NOMO-1 treated with dmso at 0.1 percent for 144 hours (cell line): ENCODE measurements at regions not wholly inside any gene's neighbourhood (a gene's known extent, or its start where the extent isn't known, plus 50 kb on each side); places are given as distances from the start of the nearest gene placed in this dataset.

Experiments
- DNase-seq: peaks from one replicate; lab custom pipeline; 2025; ENCODE audit not compliant: unreplicated experiment; lab: John Stamatoyannopoulos, UW

GRCh38 chr15:91517491-91518200 is 335.9 kb upstream of the SLCO3A1 start:
- no peak for DNase-seq

DNA sequence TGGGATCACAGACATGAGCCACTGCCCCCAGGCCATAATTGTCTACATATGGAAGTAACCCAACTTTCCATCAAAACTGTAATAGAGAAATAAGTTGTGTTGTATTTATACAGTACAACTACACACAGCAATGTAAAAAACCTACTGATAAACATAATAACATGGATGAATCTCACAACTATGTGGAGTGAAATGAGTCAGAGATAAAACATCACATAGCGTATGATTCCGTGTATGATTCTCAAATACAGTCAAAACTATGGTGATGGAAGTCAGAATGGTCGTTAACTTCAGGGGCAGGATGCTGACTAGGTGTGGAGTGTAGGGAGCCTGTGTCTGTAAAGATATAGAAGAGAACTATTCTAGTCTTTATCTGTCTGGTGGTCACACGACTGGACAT is 332.7 kb upstream of the SLCO3A1 start:
- DNase-seq: no peak

DNA sequence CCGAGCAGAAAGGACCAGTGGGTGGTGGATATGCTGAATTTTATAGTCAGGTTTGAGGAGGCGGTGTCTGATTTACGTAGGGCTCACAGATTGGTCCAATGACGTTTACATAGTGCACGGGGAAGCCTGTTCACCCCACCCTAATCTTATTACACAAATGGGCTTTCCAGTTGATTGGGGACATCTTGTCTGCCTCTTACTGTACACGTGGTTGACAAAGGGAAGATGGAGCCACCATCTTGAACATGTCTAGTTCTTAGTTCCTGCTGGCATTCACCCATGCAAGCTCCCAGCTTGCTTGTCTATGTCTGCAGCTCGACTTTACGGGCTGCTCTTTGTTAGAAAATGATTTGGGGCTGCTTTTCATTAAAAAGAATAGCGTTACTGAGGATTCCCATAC is 332.0 kb upstream of the SLCO3A1 start:
- DNase-seq: no peak

DNA sequence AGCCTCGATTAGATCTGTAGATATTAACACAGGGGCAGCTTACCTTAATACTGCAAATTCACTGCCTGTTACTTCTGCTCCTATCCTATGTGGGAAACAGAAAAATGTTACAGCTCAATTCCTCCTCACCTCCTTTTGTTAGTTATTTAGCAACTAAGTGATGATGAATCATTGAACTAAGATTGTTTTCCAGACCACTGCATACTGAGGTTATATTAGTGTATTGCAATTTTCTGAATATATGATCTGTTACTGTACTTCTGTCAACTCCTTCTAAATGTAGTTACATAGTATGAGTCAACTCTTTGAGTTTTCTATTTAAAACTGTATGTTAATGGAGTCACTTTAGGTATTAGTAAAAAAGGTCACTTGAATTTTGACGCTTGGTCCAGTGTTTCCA is 331.5 kb upstream of the SLCO3A1 start:
- no peak for DNase-seq

GRCh38 chr15:91522605-91523332 is 330.7 kb upstream of the SLCO3A1 start:
- no peak for DNase-seq

DNA sequence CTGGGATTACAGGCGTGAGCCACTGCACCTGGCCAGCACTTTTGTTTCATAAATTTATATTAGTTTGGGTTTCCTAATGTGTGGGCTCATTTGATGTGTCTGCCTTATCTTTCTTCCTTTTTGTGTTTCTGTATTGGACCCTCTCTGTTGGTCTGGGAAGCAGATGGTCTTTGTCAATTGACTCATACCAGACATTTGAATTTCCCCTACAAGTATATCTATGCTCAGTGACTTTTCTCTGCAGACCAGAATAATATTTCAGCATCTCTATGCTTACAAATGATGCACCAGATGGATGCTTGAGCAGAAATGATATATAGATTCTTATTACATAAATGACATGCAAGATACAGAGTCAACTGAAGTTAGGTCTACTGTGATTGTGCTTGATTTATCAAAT is 329.9 kb upstream of the SLCO3A1 start:
- DNase-seq: no peak

- DNase-seq: no peak
These were observed 329.0 kb upstream of the SLCO3A1 start for GRCh38 chr15:91524534-91524933.

- DNase-seq: no peak
These were observed 327.8 kb upstream of the SLCO3A1 start for GRCh38 chr15:91525751-91526150.

DNA sequence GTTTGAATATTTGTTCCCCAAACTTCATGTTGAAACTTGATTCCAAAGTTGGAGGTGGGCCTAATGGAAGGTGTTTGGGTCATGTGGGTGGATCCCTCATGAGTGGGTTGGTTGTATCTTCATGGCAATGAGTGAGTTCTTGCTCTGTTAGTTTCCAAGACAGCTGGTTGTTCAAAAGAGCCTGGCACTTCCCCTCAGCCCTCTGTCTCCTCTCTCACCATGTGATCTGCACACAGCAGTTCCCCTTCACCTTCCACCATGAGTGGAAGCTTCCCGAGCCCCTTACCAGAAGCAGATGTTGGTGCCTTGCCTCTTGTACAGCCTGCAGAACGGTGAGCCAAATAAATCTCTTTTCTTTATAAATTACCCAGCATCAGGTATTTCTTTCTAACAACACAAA is 327.1 kb upstream of the SLCO3A1 start:
- DNase-seq: no peak

GRCh38 chr15:91528801-91529200 is 324.7 kb upstream of the SLCO3A1 start:
- no peak for DNase-seq

GRCh38 chr15:91529534-91529933 is 324.0 kb upstream of the SLCO3A1 start:
- no peak for DNase-seq

GRCh38 chr15:91530279-91530678 is 323.2 kb upstream of the SLCO3A1 start:
- DNase-seq: no peak

DNA sequence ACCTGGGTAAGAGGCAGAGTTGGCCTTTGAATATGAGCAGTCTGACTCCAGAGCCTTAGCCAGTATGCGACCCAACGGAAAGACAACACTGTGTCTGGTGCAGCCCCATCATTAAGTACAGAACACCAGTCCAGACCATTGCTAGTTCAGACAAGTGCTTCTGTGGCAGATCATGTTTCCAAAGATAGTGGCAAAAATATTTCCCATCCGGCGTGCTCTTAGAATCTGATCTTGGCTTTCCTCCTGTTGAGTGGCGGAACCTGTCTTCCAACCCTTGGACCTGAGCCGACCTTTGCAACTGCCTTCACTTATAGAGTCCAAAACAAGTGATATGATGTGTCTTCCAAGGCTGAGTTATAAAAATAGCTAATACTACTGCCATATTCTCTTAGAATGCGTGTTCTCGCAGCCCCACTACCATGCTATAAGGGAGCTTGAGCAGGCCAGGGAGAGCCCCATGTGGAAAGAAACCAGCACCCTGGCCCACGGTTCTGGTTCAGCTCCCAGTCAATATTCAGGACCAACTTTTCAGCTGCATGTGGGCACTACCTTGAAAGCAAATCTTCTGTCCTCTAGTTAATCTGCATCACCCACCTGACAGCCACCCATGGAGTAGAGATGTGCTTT is 322.4 kb upstream of the SLCO3A1 start:
- DNase-seq: no peak

DNA sequence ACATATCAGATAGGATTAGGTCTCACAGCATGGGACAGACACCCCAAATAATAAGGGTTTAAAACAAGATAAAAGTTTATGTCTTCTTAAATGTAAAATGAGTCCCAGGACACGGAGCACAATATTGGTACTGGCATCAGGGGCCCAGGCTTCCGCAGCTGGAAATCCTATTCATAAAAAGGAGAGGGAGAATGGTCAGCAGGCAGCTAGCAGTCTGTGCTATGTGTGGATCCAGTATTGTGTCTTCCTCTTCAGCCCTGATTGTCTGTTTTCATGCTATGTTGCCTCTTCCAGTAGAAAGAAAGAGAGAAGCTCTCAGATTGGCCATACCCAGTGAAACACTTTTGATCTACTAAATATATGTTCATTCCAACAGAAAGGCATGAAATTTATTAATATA is 319.3 kb upstream of the SLCO3A1 start:
- DNase-seq: no peak

DNA sequence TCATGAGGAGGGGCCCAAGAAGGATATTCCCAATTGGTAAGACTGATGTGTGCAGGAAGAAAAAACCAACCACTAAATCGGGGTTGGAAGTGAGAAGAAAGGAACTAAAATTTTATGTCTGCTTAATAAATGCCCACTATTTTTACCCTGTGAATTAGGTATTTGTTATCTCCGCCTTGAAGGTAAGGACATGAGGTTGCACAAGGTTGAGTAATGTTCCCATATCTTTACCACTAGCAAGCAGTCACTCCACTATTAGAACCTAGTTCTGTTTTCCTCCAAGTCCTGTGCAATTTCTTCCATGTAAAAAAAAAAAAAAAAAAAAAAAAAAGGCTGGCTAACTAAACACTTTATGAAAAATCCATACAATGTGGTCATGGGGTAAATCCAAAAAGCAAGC is 318.5 kb upstream of the SLCO3A1 start:
- DNase-seq: no peak

DNA sequence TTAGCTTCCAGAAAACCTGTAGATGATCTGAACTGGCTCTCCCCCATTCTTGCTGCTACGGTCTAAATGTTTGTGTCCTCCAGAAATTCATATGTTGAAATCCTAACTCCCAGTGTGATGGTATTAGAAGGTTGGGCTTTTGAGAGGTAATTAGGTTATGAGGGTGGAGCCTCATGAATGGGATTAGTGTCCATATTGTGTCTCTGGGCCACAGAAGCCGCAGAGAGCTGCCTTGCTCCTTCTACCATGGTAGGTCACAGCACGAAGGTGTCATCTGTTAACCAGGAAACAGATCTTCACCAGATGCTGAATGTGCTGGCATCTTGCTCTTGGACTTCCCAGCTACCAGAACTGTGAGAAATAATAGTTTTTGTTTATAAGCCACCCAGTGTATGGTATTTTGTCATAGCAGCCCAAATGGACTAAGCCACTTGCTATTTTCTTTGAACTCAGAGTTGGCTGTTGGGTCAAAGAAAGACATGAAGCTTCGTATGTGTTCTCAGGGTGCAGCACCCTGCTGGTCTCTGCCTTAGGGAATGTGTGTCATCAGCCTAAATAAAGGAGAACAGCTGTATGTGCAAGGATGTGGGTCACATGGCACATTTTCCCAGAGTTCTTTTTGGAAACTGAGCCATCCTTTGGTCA is 317.5 kb upstream of the SLCO3A1 start:
- DNase-seq: no peak

- DNase-seq: no peak
These were observed 315.7 kb upstream of the SLCO3A1 start for GRCh38 chr15:91537856-91538255.

DNA sequence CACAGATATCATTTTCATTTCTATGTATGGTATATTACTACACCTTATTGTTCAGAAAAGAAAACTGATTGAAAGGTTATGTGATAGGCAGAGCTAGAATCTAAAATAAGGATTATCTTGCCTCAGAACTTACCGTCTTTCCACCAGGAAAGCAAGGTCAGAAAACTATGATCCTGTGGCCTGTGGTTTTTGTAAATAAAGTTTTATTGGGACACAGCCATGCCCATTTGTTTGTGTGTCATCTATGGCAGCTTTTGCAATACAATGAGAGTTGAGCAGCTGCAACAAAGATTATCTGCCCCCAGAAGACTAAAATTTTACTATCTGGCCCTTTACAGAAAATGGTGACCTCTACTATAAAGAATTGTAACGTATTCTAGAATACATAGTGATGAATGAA is 314.7 kb upstream of the SLCO3A1 start:
- DNase-seq: no peak

- DNase-seq: no peak
These were observed 312.2 kb upstream of the SLCO3A1 start for GRCh38 chr15:91541286-91541685.

DNA sequence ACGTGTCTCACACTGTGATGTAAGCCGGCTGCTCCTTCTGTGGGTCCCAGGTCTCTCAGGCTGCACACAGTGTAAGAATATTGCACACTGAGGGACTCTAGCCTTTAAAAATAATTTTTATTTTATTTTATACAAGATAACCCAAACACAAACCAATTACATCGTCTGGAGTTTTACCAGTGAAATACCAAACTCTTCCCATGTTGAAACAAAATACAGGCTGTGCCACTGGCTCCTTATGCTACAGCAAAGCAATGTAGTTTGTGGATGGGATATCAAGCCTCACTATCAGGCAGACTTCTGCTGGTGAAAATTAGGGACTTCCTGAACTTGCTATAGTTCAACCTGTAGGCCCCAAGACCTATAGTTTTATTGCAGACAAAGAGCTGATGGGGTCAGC is 311.3 kb upstream of the SLCO3A1 start:
- no peak for DNase-seq

DNA sequence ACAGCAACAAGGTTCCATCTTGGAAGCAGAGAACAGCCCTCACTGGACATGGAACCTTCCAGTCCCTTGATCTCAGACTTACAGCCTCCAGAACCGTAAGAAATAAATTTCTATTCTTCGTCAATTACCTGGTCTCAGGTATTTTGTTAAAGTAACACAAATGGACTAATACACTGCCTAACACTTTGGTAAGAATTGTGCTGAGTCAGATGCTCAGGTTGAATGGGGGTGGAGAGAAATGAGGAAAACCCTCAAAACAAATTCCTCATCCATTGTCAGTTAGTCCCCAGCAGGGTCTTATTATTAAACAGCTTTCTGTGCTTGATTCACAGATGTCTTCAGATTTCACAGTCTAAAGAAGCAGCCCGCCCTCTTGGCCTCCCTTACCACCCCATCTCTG is 306.2 kb upstream of the SLCO3A1 start:
- DNase-seq: no peak

- no peak for DNase-seq
These were observed 305.0 kb upstream of the SLCO3A1 start for GRCh38 chr15:91548549-91548948.
